ENCODE measurements at regions not wholly inside any gene's neighbourhood (a gene's known extent, or its start where the extent isn't known, plus 50 kb on each side); places are given as distances from the start of the nearest gene placed in this dataset.
"Not testable (repeated sequence)": the region's sequence is repeated elsewhere in the genome, so short reads cannot be mapped to it uniquely, and the experiment has no call there.

DNA sequence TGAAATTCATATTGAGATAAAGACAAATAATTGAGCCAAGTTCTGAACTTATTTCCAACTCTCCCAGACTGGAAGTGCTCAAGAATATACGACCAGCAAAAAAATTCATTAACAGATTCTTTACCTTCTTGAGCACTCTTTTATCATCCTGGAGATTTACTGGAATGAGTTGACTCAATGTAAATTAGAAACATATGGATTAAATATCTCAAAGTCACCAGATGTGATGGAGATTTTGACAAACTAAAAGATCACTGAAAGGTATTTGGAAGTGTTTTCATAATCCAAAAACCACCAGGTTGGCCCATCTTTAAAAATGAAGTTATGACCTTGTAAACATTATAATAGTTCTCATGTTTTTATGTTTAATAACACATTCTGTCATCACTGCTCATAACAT lies 433.2 kb upstream of the RASGRP1 start:
- Mint-ChIP-seq H3K9me3 (ENCODE audit: insufficient read depth) (peaks cover 4% of the 10 kb centered on the region), H3K27me3 (ENCODE audit: low read depth) (peaks cover 22% of the 10 kb centered on the region), H3K27ac (no peak overlapping the region), H3K4me1 (ENCODE audit: low read depth) (peaks cover 8% of the 10 kb centered on the region), H3K4me3 (no peak overlapping the region), H3K36me3 (ENCODE audit: low read depth) (no peaks in the 10 kb centered on the region)
- ChIA-PET CTCF (no interaction called here), POLR2A (no interaction called here)
- no peak for ATAC-seq
- DNase-seq, result no peak

DNA sequence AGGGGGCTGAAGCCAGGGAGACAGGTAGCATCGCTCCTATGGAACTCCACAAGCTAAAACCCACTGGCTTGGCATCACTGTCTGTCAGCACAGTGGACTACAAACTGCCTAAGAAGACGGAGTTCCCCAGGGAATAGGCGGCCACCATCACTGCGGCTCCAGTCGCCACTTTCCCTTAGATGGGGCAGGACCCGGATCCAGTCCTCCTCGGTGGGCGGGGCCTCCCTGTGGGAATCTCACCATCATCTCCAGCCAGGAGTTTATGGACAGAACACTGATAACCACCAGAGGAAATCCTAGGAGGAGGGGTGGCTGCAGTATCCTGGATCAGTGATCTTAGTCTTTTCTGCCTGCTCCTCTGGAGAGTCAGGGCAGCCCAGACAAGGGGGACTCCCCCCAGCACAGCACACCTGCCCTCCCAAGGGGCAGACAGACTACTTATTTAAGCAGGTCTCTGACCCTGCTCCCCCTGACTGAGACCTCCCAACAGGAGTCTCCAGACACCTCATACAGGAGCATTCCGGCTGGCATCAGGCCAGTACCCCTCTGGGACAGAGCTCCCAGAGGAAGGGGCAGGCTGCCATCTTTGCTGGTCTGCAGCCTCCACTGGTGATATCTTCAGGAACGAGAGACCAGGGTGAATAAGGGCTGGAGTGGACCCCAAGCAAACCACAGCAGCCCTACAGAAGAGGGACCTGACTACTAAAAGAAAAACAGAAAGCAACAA lies 435.6 kb upstream of the RASGRP1 start:
- no peaks in the 10 kb centered on the region for H3K36me3 Mint-ChIP-seq (ENCODE audit: low read depth)
- H3K27ac Mint-ChIP-seq, result no peak overlapping the region
- CTCF ChIA-PET, result no interaction called here
- POLR2A ChIA-PET, result no interaction called here
- H3K27me3 Mint-ChIP-seq (ENCODE audit: low read depth), result peaks cover 26% of the 10 kb centered on the region
- no peak overlapping the region for H3K4me3 Mint-ChIP-seq
- DNase-seq (no peak), ATAC-seq (no peak)
- H3K4me1 Mint-ChIP-seq (ENCODE audit: low read depth), result peaks cover 8% of the 10 kb centered on the region
- peaks cover 4% of the 10 kb centered on the region for H3K9me3 Mint-ChIP-seq (ENCODE audit: insufficient read depth)

DNA sequence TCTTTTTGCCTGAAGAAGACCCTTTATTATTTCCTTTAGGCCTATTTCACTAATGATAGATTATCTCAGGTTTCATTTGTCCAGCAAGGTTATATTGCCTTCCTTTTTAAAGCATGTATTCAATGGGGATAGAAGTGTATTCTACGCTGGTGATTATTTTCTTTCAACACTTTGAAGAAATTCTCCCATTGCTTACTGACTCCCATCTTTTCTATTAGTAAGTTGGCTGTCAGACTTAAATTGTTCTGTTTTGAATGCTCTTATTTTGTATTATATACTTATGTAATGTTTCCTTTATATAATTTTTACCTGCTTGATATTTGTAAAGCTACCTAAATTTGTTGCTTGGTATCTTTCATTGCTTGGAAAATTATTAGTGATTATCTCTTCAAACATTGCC lies 445.1 kb upstream of the RASGRP1 start:
- H3K27ac Mint-ChIP-seq, result no peak overlapping the region
- peaks cover 6% of the 10 kb centered on the region for H3K9me3 Mint-ChIP-seq (ENCODE audit: insufficient read depth)
- CTCF ChIA-PET, result no interaction called here
- POLR2A ChIA-PET, result no interaction called here
- H3K36me3 Mint-ChIP-seq (ENCODE audit: low read depth), result no peaks in the 10 kb centered on the region
- H3K4me3 Mint-ChIP-seq, result no peak overlapping the region
- ATAC-seq (no peak), DNase-seq (no peak)
- H3K4me1 Mint-ChIP-seq (ENCODE audit: low read depth), result no peaks in the 10 kb centered on the region
- peaks cover 8% of the 10 kb centered on the region for H3K27me3 Mint-ChIP-seq (ENCODE audit: low read depth)

DNA sequence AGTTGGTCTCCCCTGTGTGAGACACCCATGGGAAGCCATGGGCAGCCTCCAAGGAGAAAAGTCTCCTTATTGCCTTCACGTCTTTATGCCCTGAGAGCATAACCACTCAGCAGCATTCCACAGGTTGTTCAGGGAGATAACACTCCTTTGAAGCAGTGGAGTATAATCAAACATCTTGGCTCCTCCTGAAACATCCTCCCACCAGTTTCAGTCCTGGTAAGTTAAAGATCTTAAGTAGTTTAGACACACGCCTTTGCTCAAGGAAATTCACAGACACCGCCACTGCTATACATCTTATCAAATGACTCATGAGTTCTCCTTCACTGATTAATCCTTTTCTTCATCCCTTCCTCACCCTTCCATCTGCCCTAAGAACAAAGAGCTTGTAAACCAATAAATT lies 446.5 kb upstream of the RASGRP1 start:
- H3K4me1 Mint-ChIP-seq (ENCODE audit: low read depth); ATAC-seq; H3K4me3 Mint-ChIP-seq; H3K27ac Mint-ChIP-seq; H3K36me3 Mint-ChIP-seq (ENCODE audit: low read depth); POLR2A ChIA-PET; CTCF ChIA-PET; H3K27me3 Mint-ChIP-seq (ENCODE audit: low read depth); DNase-seq; H3K9me3 Mint-ChIP-seq (ENCODE audit: insufficient read depth): not testable (repeated sequence)

DNA sequence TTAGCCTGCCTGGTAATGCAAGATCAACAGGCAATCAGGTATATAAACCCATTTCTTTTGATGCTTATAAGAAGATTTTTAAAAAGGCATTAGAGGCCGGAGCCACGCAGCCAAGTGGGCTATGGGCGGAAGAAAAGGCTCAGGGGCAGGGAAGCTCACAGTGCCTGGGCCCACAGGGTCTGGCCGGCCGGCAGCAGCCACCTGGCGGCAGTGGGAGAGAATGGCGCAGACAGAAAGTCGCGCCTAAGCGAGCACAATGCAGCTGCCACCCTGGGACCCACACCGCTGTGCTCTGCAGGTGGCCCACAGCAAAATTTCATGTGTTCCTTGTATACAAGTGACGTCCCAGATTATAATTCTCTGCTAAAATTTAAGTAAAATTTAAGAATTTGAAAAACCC lies 448.6 kb upstream of the RASGRP1 start:
- ATAC-seq, result no peak
- ChIA-PET POLR2A (no interaction called here), CTCF (no interaction called here)
- Mint-ChIP-seq H3K27me3 (ENCODE audit: low read depth) (peaks cover 2% of the 10 kb centered on the region), H3K36me3 (ENCODE audit: low read depth) (no peaks in the 10 kb centered on the region), H3K9me3 (ENCODE audit: insufficient read depth) (peaks cover 6% of the 10 kb centered on the region), H3K4me3 (no peak overlapping the region), H3K4me1 (ENCODE audit: low read depth) (no peaks in the 10 kb centered on the region), H3K27ac (no peak overlapping the region)
- DNase-seq, result no peak

DNA sequence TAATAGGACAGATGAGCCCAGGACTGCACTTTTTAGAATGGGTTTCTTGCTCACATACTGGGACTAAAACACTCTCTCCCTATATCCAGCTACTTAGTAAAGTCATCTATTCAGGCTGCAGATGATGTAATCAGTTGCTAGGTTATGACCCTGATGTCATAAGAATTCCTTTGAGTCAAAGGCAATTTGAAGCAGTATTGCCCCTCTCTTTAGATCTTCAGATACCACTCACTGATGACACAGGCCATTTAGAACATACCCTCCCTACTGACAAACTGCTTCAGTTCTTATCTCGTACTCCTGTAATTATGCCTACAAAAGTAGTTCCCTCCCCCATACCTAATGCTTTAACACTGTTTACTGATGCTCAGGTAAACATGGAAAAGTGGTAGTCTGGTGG lies 450.1 kb upstream of the RASGRP1 start:
- no peak overlapping the region for H3K27ac Mint-ChIP-seq
- CTCF ChIA-PET, result no interaction called here
- no peaks in the 10 kb centered on the region for H3K36me3 Mint-ChIP-seq (ENCODE audit: low read depth)
- ATAC-seq, result no peak
- no peaks in the 10 kb centered on the region for H3K4me1 Mint-ChIP-seq (ENCODE audit: low read depth)
- H3K27me3 Mint-ChIP-seq (ENCODE audit: low read depth), result peaks cover 7% of the 10 kb centered on the region
- no peak overlapping the region for H3K4me3 Mint-ChIP-seq
- DNase-seq, result no peak
- POLR2A ChIA-PET, result no interaction called here
- peaks cover 6% of the 10 kb centered on the region for H3K9me3 Mint-ChIP-seq (ENCODE audit: insufficient read depth)

DNA sequence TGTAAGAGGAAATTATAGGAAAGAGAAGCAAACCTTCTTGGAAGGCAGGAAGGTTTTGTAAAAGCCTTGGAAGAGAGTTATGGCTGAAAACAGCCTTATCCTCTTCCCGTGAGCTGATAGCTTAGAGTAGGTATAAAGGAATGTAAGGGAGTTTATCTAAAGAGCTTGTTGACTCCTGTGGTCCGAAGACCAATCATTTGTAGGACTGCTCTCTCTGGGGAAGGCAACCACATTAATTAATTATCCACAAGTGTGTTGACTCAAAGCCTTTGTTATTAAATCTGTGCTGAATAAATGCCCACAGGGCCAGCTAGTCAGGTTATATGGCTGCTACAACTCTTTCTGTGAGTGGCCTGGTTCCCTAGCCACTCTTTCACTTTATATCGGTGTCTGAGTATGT lies 452.1 kb upstream of the RASGRP1 start:
- Mint-ChIP-seq H3K27ac (no peak overlapping the region), H3K9me3 (ENCODE audit: insufficient read depth) (no peaks in the 10 kb centered on the region), H3K36me3 (ENCODE audit: low read depth) (no peaks in the 10 kb centered on the region), H3K4me3 (no peak overlapping the region), H3K27me3 (ENCODE audit: low read depth) (peaks cover 13% of the 10 kb centered on the region), H3K4me1 (ENCODE audit: low read depth) (no peaks in the 10 kb centered on the region)
- CTCF ChIA-PET, result no interaction called here
- POLR2A ChIA-PET, result no interaction called here
- no peak for ATAC-seq
- DNase-seq, result no peak

DNA sequence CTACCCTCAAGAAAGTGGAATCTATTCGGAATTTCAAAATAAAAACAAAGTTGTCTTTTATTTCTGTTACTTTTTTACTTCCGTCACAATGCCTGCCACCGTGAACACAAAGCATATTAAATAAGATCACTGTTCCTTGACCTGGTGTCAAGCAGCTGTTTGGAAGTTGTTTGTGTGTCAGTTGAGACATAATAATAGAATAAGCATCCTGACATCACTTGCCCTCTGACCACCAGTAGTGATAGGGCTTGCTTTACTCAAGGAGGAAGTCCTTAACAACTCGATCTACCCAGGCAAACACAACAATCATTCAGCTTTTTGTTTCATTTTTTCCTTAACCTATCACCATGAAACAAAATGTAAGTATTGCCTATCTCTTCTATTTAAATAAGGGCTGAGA lies 454.4 kb upstream of the RASGRP1 start:
- no peaks in the 10 kb centered on the region for H3K36me3 Mint-ChIP-seq (ENCODE audit: low read depth)
- H3K27me3 Mint-ChIP-seq (ENCODE audit: low read depth), result peaks cover 18% of the 10 kb centered on the region
- no peak overlapping the region for H3K27ac Mint-ChIP-seq
- DNase-seq, result no peak
- POLR2A ChIA-PET, result no interaction called here
- ATAC-seq, result no peak
- CTCF ChIA-PET, result interaction anchor here (1.8 kb wide), 1 partner anchor 9 kb away, joined by 4 read pairs; no protein-coding TSS in a partner anchor
- no peaks in the 10 kb centered on the region for H3K9me3 Mint-ChIP-seq (ENCODE audit: insufficient read depth)
- H3K4me1 Mint-ChIP-seq (ENCODE audit: low read depth), result no peaks in the 10 kb centered on the region
- H3K4me3 Mint-ChIP-seq, result no peak overlapping the region

DNA sequence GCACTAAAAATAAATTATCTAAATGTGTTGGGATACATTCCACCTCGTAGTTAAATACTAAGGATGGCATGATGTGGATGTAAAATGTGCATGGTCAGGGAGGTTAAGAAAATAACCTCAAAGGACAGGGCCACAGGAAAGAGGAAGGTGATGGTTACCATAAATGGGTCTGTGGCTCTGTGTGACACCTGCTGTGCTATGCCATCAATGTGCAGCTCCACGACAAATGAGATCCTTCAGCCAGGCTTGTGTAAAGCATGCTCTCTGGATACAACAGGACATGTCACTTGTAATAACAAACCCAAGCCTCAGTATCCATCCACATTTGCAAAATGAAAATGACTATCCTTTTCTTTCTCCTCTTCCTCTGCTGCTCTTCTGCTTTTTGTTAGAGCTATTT lies 456.7 kb upstream of the RASGRP1 start:
- Mint-ChIP-seq H3K36me3 (ENCODE audit: low read depth) (no peaks in the 10 kb centered on the region), H3K9me3 (ENCODE audit: insufficient read depth) (no peaks in the 10 kb centered on the region), H3K27me3 (ENCODE audit: low read depth) (peaks cover 24% of the 10 kb centered on the region), H3K27ac (no peak overlapping the region), H3K4me3 (no peak overlapping the region), H3K4me1 (ENCODE audit: low read depth) (no peaks in the 10 kb centered on the region)
- ChIA-PET POLR2A (no interaction called here), CTCF (no interaction called here)
- ATAC-seq (no peak), DNase-seq (no peak)

DNA sequence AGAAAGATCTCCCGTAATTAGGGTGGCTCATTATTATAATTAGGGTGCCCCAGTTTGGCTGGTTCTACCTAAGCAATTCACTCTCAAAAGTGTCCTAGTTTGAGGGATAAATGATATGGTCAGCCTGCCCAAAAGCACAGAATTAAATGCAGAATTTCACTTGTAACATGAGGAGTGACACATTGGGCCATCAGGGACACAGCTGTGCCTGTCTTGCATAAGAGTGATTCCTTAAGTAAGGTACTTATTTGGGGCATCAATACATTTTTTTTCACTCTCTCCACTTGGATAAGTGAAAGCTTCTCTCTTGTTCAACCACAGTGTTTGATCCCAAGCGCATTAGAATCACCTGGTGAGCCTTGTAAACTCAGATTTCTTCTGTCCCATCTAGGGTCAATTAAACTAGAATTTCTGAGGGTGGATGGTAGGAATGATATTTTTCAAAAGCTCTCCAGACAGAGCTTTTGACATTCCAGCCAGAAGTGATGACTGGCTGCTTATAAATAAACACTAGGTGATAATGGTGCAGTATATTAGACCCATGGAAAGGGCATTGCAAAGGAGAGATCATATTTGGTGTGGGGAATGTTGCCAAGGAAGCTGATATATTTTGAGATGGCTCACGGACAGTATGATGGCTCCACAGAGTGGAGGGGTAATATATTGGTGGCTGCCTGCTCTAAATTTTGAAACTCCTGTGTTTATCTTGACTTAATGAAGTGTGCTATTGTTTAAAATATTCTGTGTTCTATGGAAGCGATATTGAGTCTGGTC lies 458.1 kb upstream of the RASGRP1 start:
- no peak overlapping the region for H3K27ac Mint-ChIP-seq
- ChIA-PET CTCF (no interaction called here), POLR2A (no interaction called here)
- no peaks in the 10 kb centered on the region for H3K4me1 Mint-ChIP-seq (ENCODE audit: low read depth)
- ATAC-seq (no peak), DNase-seq (no peak)
- peaks cover 24% of the 10 kb centered on the region for H3K27me3 Mint-ChIP-seq (ENCODE audit: low read depth)
- no peak overlapping the region for H3K4me3 Mint-ChIP-seq
- no peaks in the 10 kb centered on the region for H3K9me3 Mint-ChIP-seq (ENCODE audit: insufficient read depth)
- no peaks in the 10 kb centered on the region for H3K36me3 Mint-ChIP-seq (ENCODE audit: low read depth)

DNA sequence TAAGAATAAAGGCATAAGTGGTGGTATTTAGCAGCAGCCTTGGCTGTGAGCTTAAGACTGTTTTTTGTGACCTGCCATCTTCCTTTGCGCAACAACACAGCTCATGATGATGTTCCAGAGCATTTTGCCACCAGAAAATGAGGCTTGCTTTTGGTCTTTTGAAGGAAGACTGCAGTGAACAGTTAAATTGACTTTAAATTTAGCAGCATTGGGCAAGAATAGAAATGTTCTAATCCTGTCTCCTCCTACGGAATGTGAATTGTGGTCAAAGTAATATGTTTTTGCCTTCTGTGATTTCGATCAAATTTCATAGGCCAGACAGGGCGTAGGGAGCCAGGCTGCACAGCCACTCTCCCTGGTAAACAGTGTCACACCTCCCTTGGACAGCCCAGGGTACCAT lies 460.7 kb upstream of the RASGRP1 start:
- DNase-seq (no peak), ATAC-seq (no peak)
- H3K4me1 Mint-ChIP-seq (ENCODE audit: low read depth), result no peaks in the 10 kb centered on the region
- ChIA-PET POLR2A (no interaction called here), CTCF (no interaction called here)
- no peaks in the 10 kb centered on the region for H3K9me3 Mint-ChIP-seq (ENCODE audit: insufficient read depth)
- no peak overlapping the region for H3K4me3 Mint-ChIP-seq
- H3K27me3 Mint-ChIP-seq (ENCODE audit: low read depth), result peaks cover 14% of the 10 kb centered on the region
- no peak overlapping the region for H3K27ac Mint-ChIP-seq
- H3K36me3 Mint-ChIP-seq (ENCODE audit: low read depth), result no peaks in the 10 kb centered on the region

DNA sequence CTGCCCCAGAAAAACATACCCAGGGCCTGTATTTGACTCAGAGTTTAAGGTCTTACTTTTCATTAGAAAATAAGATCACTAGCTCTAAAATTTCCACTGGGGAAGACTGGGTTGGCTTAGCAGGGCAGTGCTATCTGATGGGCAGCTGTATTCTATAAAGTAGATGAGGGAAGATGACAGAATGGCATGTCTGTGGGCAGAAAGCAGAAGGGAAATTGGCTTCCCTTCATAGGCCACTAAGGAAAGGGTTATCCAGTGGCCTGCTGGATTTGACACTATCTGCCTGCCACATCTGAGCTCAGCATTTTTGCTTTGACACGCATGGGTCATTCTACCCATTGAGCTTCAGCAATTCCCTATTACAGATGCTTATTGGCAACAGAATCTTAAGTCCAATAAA lies 461.3 kb upstream of the RASGRP1 start:
- ChIA-PET POLR2A (no interaction called here), CTCF (no interaction called here)
- DNase-seq (no peak), ATAC-seq (no peak)
- Mint-ChIP-seq H3K27me3 (ENCODE audit: low read depth) (peaks cover 14% of the 10 kb centered on the region), H3K36me3 (ENCODE audit: low read depth) (no peaks in the 10 kb centered on the region), H3K9me3 (ENCODE audit: insufficient read depth) (no peaks in the 10 kb centered on the region), H3K4me3 (no peak overlapping the region), H3K27ac (no peak overlapping the region), H3K4me1 (ENCODE audit: low read depth) (no peaks in the 10 kb centered on the region)

DNA sequence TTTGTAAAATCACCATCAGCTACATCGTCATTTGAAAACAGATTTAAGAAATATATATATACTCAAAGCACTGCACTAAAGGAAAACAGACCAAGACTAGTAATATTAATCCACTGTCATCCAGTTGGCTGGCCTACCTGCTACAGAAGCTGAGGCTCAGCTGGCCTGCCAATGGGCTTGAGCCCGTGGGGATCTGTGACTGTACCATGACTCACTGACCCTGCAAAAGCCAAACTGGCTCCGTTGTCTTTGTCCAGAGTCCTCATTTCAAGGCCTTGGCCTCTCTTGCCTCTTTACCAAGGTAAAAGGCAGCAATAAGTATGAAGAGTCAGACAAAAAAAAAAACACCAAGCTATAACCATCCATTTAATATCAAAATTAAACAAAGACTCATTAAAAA lies 463.5 kb upstream of the RASGRP1 start:
- ATAC-seq, result no peak
- CTCF ChIA-PET, result interaction anchor here (1.6 kb wide), 1 partner anchor 9 kb away, joined by 4 read pairs; no protein-coding TSS in a partner anchor
- no peaks in the 10 kb centered on the region for H3K4me1 Mint-ChIP-seq (ENCODE audit: low read depth)

More for the DNA sequence above, 463.5 kb upstream of the RASGRP1 start:
- no peaks in the 10 kb centered on the region for H3K36me3 Mint-ChIP-seq (ENCODE audit: low read depth)
- DNase-seq, result no peak
- POLR2A ChIA-PET, result no interaction called here
- H3K27ac Mint-ChIP-seq, result no peak overlapping the region
- no peaks in the 10 kb centered on the region for H3K9me3 Mint-ChIP-seq (ENCODE audit: insufficient read depth)
- no peak overlapping the region for H3K4me3 Mint-ChIP-seq
- peaks cover 12% of the 10 kb centered on the region for H3K27me3 Mint-ChIP-seq (ENCODE audit: low read depth)
